HL-60 (cell line): ENCODE measurements at regions not wholly inside any gene's neighbourhood (a gene's known extent, or its start where the extent isn't known, plus 50 kb on each side); places are given as distances from the start of the nearest gene placed in this dataset.

Experiments used
- DNase-seq, 2 experiments: peaks; one replicate each; pipeline ENCODE4 v3.0.0-alpha.2; 2010 to 2020; ENCODE audit warnings: low read depth in 1 of 2, low spot score in 1 of 2
- H3K27ac ChIP-seq: fragments of 250-450 bp; sonication (Bioruptor Pico); replicated peaks from 2 replicates; pipeline ENCODE4 v1.5.1; 2020; ENCODE audit warnings: mild to moderate bottlenecking, moderate library complexity
- H3K27me3 ChIP-seq: fragments of 250-450 bp; sonication (Bioruptor Pico); 2 replicates; pipeline ENCODE4 v1.5.1; 2021; ENCODE audit warnings: mild to moderate bottlenecking, moderate library complexity; ENCODE audit not compliant: insufficient read depth, poor library complexity, severe bottlenecking
- H3K4me3 ChIP-seq: replicated peaks from 2 replicates; pipeline ENCODE4 v1.5.1; 2011; ENCODE audit warnings: mild to moderate bottlenecking, control low read depth, low read length; ENCODE audit not compliant: insufficient read depth
- GABPA ChIP-seq: IDR thresholded peaks from 2 replicates; pipeline ENCODE4 v1.6.1; 2012; ENCODE audit warnings: low read depth
- POLR2AphosphoS5 ChIP-seq: IDR thresholded peaks from 2 replicates; pipeline ENCODE4 v1.6.1; 2012; ENCODE audit warnings: low read depth
- SPI1 ChIP-seq: IDR thresholded peaks from 2 replicates; pipeline ENCODE4 v1.6.1; 2012; ENCODE audit warnings: low read depth, mild to moderate bottlenecking, borderline replicate concordance
- TF ChIP-seq, protein P1 (sequence below): IDR thresholded peaks from 2 replicates; pipeline ENCODE4 v1.6.1; 2012; ENCODE audit warnings: low read depth; ENCODE audit not compliant: insufficient replicate concordance
- TF ChIP-seq, protein P2 (sequence below): IDR thresholded peaks from one replicate; pipeline ENCODE4 v1.5.1; 2011; ENCODE audit warnings: low read length, control low read depth, inconsistent platforms; ENCODE audit not compliant: insufficient read depth

DNA sequence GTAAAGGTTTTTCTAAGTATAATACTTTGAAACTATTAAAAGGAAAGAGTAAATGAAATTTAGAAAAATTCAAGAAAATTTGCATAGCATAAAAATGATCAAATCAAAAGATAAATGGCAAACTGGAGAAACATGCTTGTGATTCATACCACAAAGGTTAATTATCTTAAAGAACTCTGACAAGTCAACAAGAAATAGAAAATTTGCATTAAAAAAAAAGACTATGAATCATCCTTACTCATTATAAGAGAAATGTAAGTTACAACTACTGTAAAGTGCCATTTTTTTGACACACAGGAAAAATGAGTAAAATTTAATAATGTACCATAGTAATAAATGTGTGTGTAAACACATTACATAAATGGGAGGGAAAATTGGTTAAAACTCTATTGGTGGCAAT, 624.4 kb upstream of the C9orf72 start:
- TF ChIP-seq POLR2AphosphoS5 (no peak), SPI1 (no peak), GABPA (no peak)
- TF ChIP-seq, protein P1, sequence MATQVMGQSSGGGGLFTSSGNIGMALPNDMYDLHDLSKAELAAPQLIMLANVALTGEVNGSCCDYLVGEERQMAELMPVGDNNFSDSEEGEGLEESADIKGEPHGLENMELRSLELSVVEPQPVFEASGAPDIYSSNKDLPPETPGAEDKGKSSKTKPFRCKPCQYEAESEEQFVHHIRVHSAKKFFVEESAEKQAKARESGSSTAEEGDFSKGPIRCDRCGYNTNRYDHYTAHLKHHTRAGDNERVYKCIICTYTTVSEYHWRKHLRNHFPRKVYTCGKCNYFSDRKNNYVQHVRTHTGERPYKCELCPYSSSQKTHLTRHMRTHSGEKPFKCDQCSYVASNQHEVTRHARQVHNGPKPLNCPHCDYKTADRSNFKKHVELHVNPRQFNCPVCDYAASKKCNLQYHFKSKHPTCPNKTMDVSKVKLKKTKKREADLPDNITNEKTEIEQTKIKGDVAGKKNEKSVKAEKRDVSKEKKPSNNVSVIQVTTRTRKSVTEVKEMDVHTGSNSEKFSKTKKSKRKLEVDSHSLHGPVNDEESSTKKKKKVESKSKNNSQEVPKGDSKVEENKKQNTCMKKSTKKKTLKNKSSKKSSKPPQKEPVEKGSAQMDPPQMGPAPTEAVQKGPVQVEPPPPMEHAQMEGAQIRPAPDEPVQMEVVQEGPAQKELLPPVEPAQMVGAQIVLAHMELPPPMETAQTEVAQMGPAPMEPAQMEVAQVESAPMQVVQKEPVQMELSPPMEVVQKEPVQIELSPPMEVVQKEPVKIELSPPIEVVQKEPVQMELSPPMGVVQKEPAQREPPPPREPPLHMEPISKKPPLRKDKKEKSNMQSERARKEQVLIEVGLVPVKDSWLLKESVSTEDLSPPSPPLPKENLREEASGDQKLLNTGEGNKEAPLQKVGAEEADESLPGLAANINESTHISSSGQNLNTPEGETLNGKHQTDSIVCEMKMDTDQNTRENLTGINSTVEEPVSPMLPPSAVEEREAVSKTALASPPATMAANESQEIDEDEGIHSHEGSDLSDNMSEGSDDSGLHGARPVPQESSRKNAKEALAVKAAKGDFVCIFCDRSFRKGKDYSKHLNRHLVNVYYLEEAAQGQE, result no peak
- TF ChIP-seq, protein P2, sequence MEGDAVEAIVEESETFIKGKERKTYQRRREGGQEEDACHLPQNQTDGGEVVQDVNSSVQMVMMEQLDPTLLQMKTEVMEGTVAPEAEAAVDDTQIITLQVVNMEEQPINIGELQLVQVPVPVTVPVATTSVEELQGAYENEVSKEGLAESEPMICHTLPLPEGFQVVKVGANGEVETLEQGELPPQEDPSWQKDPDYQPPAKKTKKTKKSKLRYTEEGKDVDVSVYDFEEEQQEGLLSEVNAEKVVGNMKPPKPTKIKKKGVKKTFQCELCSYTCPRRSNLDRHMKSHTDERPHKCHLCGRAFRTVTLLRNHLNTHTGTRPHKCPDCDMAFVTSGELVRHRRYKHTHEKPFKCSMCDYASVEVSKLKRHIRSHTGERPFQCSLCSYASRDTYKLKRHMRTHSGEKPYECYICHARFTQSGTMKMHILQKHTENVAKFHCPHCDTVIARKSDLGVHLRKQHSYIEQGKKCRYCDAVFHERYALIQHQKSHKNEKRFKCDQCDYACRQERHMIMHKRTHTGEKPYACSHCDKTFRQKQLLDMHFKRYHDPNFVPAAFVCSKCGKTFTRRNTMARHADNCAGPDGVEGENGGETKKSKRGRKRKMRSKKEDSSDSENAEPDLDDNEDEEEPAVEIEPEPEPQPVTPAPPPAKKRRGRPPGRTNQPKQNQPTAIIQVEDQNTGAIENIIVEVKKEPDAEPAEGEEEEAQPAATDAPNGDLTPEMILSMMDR, result no peak
- H3K27me3 ChIP-seq, result no peaks in the 10 kb centered on the region
- H3K27ac ChIP-seq, result no peak overlapping the region
- DNase-seq, result no peak
- no peak overlapping the region for H3K4me3 ChIP-seq

DNA sequence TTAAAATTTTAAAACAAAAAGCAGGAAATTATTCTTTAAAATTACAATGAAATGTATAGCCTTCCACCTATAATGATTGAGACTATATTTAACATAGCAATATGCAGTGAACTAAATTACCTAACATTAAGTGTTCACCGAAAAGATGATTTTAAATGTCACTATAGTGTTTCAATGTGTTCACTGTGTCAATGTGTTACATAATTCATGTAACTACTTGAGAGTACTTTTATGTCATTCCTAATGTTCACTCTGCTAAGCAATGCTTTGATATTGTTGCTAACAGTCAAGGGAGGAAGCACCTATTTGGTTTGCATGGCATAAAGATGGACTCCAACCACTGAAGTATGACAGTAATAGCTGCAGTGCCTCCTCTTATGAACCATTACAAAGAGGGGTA, 629.8 kb upstream of the C9orf72 start:
- Histone ChIP-seq H3K27me3 (no peaks in the 10 kb centered on the region), H3K4me3 (no peak overlapping the region), H3K27ac (no peak overlapping the region)
- TF ChIP-seq GABPA (no peak), SPI1 (no peak), POLR2AphosphoS5 (no peak)
- TF ChIP-seq, protein P2, result no peak
- TF ChIP-seq, protein P1, result no peak
- no peak for DNase-seq

DNA sequence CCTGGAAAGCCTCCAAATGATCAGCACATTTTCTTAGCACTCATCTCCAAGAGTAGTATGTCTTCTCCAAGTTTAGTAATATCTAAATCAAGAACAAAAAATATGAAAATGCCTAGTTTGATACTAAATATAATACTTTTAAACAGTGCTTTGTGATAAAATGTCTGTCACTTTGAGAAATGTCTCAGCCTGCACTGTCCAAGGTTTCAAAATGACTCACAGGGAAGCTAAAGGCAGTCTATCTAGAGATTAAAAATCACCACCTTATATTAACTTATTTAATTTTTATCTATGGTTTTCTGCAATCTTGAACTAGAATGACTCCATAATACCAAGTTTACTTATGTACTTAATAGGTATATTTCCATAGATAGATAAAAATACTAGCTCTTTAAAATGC, 633.0 kb upstream of the C9orf72 start:
- no peak overlapping the region for H3K27ac ChIP-seq
- H3K27me3 ChIP-seq, result no peaks in the 10 kb centered on the region
- no peak overlapping the region for H3K4me3 ChIP-seq
- TF ChIP-seq SPI1 (no peak), GABPA (no peak), POLR2AphosphoS5 (no peak)
- TF ChIP-seq, protein P2, result no peak
- TF ChIP-seq, protein P1, result no peak
- DNase-seq, result no peak
